A549 (cell line): ENCODE measurements at regions not wholly inside any gene's neighbourhood (a gene's known extent, or its start where the extent isn't known, plus 50 kb on each side); places are given as distances from the start of the nearest gene placed in this dataset.

ENCODE experiments used
- ATAC-seq, 2 experiments: fragments of 200-7000 bp in 1 of 2; fragments of >200 bp in 1 of 2; cut with Nextera tagmentation in 1 of 2; cut with Tn5 transposase in 1 of 2; 3 replicates each; pipeline versions ENCODE4 v1.8.0 to v1.9.1; 2018 to 2020; ENCODE audit warnings: mild to moderate bottlenecking in 1 of 2, moderate library complexity in 1 of 2
- CTCF ChIA-PET: fragments of 300-600 bp; sonication (Branson Sonifier 250); formaldehyde crosslinking; extraction: SDS; loops from one replicate; lab custom pipeline; 2021; ENCODE audit warnings: antibody characterized with exemption, inconsistent platforms; lab: Yijun Ruan, JAX
- POLR2A ChIA-PET: fragments of 350-600 bp; formaldehyde crosslinking; extraction: SDS; loops from one replicate; lab custom pipeline; 2021; ENCODE audit warnings: antibody characterized with exemption, inconsistent platforms; lab: Yijun Ruan, JAX
- DNase-seq, 2 experiments: peaks; one replicate each; pipeline versions ENCODE4 v3.0.0 to v3.0.0-alpha.2; 2011 to 2016; ENCODE audit warnings: low read depth in 1 of 2, low spot score in 1 of 2
- FAIRE-seq: peaks from 2 replicates; lab custom pipeline; 2011; peaks lifted over from hg19 to GRCh38; lab: Jason Lieb, UNC
- H3K27ac ChIP-seq, 2 experiments: fragments of >200 bp; sonication (Bioruptor Twin); formaldehyde crosslinking; 3 replicates each; pipeline ENCODE4 v1.5.1; 2016 to 2017
- H3K4me1 ChIP-seq: fragments of >200 bp; sonication (Bioruptor Twin); formaldehyde crosslinking; 3 replicates; pipeline ENCODE4 v1.6.1; 2016
- H3K4me2 ChIP-seq: fragments of >200 bp; sonication (Bioruptor Twin); formaldehyde crosslinking; 3 replicates; pipeline ENCODE4 v1.6.1; 2016
- H3K4me3 ChIP-seq: fragments of >200 bp; sonication (Bioruptor Twin); formaldehyde crosslinking; 3 replicates; pipeline ENCODE4 v1.5.1; 2016
- H3K9me3 ChIP-seq: fragments of >200 bp; sonication (Bioruptor Twin); formaldehyde crosslinking; 3 replicates; pipeline ENCODE4 v1.6.1; 2016
- CBX8 ChIP-seq: fragments of 200-600 bp; sonication (generic); IDR thresholded peaks from 2 replicates; pipeline ENCODE4 v1.6.1; 2016
- CHD2 ChIP-seq: fragments of 150-350 bp; IDR thresholded peaks from 2 replicates; pipeline ENCODE4 v1.6.1; 2014; ENCODE audit warnings: low read length; ENCODE audit not compliant: partially characterized antibody
- CHD4 ChIP-seq: fragments of 200-600 bp; sonication (generic); IDR thresholded peaks from 2 replicates; pipeline ENCODE4 v1.6.1; 2016; ENCODE audit warnings: antibody characterized with exemption, mild to moderate bottlenecking, borderline replicate concordance
- EHMT2 ChIP-seq: fragments of 200-600 bp; sonication (generic); IDR thresholded peaks from 2 replicates; pipeline ENCODE4 v1.6.1; 2016; ENCODE audit warnings: antibody characterized with exemption, low read depth, mild to moderate bottlenecking, moderate library complexity
- EP300 ChIP-seq, 2 experiments: fragments of >200 bp; sonication (Bioruptor Twin); formaldehyde crosslinking; IDR thresholded peaks; 2 replicates in 1 of 2; 3 replicates in 1 of 2; pipeline ENCODE4 v1.6.1; 2016 to 2017
- FOSL2 ChIP-seq, 2 experiments: fragments of 450-650 bp in 1 of 2; fragments of >200 bp in 1 of 2; sonication (Bioruptor Twin) in 1 of 2; formaldehyde crosslinking; IDR thresholded peaks; 2 replicates each; pipeline versions ENCODE4 v1.5.0 to v1.6.1; 2016 to 2020; ENCODE audit warnings: mild to moderate bottlenecking in 1 of 2, moderate library complexity in 1 of 2
- GATA3 ChIP-seq: IDR thresholded peaks from 2 replicates; pipeline ENCODE4 v1.6.1; 2012; ENCODE audit warnings: borderline replicate concordance
- HDAC2 ChIP-seq: fragments of 200-600 bp; sonication (generic); IDR thresholded peaks from 2 replicates; pipeline ENCODE4 v1.6.1; 2016
- HEYL ChIP-seq: fragments of 250-450 bp; sonication (Bioruptor Pico); IDR thresholded peaks from 2 replicates; pipeline ENCODE4 v1.8.0; 2021; ENCODE audit warnings: mild to moderate bottlenecking, moderate library complexity
- HOXB5 ChIP-seq: fragments of 250-450 bp; sonication (Bioruptor Pico); IDR thresholded peaks from 2 replicates; pipeline ENCODE4 v1.5.0; 2020; ENCODE audit warnings: mild to moderate bottlenecking, moderate library complexity
- JUN ChIP-seq, 2 experiments: fragments of >200 bp; sonication (Bioruptor Twin); formaldehyde crosslinking; IDR thresholded peaks; 2 replicates in 1 of 2; 3 replicates in 1 of 2; pipeline ENCODE4 v1.6.1; 2016 to 2017
- MAZ ChIP-seq: fragments of 150-350 bp; IDR thresholded peaks from 2 replicates; pipeline ENCODE4 v1.6.1; 2014; ENCODE audit warnings: antibody characterized with exemption, low read depth, low read length, borderline replicate concordance
- MYC ChIP-seq: IDR thresholded peaks from 2 replicates; pipeline ENCODE4 v1.6.1; 2012; ENCODE audit warnings: mild to moderate bottlenecking, inconsistent platforms, low read length, improper control_type of control experiment, borderline replicate concordance
- NPAS2 ChIP-seq: fragments of 250-450 bp; sonication (Bioruptor Pico); IDR thresholded peaks from 2 replicates; pipeline ENCODE4 v1.8.0; 2022; ENCODE audit warnings: mild to moderate bottlenecking, moderate library complexity, borderline replicate concordance
- NR3C1 ChIP-seq: fragments of >200 bp; sonication (Bioruptor Twin); formaldehyde crosslinking; IDR thresholded peaks from 3 replicates; pipeline ENCODE4 v1.6.1; 2017
- POLR2A ChIP-seq: IDR thresholded peaks from 2 replicates; pipeline ENCODE4 v1.6.1; 2012; ENCODE audit warnings: mild to moderate bottlenecking, low read length
- RFX5 ChIP-seq: fragments of 450-650 bp; IDR thresholded peaks from 2 replicates; pipeline ENCODE4 v1.7.1; 2014; ENCODE audit warnings: antibody characterized with exemption, mild to moderate bottlenecking, moderate library complexity
- TFCP2L1 ChIP-seq: fragments of 250-450 bp; sonication (Bioruptor Pico); IDR thresholded peaks from 2 replicates; pipeline ENCODE4 v1.5.0; 2021; ENCODE audit warnings: mild to moderate bottlenecking
- WGBS: methylation state at CpG from one replicate; pipeline ENCODE4 v1.1.6; 2017; ENCODE audit errors: missing lambda C conversion rate; 5-methylcytosine and 5-hydroxymethylcytosine counted together
- TF ChIP-seq, protein P1 (sequence below): fragments of 250-450 bp; sonication (Bioruptor Pico); IDR thresholded peaks from 2 replicates; pipeline ENCODE4 v1.5.0; 2021; ENCODE audit warnings: mild to moderate bottlenecking, moderate library complexity, borderline replicate concordance
- TF ChIP-seq, protein P2 (sequence below): fragments of >200 bp; sonication (Bioruptor Twin); formaldehyde crosslinking; IDR thresholded peaks from 2 replicates; pipeline ENCODE4 v1.6.1; 2016
- TF ChIP-seq, protein P3 (sequence below): IDR thresholded peaks from 2 replicates; pipeline ENCODE4 v1.6.1; 2012
- TF ChIP-seq, protein P4 (sequence below): fragments of 200-600 bp; sonication (generic); IDR thresholded peaks from 2 replicates; pipeline ENCODE4 v1.6.1; 2016; ENCODE audit warnings: antibody characterized with exemption, mild to moderate bottlenecking, moderate library complexity
- TF ChIP-seq, protein P5 (sequence below): fragments of 450-650 bp; IDR thresholded peaks from 2 replicates; pipeline ENCODE4 v1.6.1; 2014; ENCODE audit warnings: antibody characterized with exemption
- TF ChIP-seq, protein P6 (sequence below): IDR thresholded peaks from 2 replicates; pipeline ENCODE4 v1.6.1; 2012; ENCODE audit warnings: low read depth, borderline replicate concordance
- TF ChIP-seq, protein P7 (sequence below): IDR thresholded peaks from 2 replicates; pipeline ENCODE4 v1.6.1; 2012

DNA sequence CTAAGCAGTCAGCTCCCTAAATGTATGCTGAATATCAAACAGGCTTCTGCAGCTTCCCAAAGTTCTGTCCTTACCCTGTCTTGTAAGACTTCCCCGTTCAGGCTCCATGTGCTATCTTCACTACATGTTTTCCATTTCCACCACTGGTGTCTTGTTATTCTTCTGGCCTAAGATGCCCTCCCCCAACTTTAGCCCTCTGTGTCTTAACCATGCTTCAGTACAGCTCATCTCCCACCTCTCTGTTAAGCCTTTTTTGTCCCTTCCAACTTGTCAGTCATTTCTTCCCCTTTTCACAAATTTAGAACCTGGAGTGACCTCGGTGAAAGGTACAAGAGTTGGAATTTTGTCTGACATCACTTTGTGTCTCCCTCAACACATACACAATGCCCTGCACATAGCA lies 151.7 kb upstream of the TBL1XR1 start:
- no peak for DNase-seq
- H3K9me3 ChIP-seq, result no peaks in the 10 kb centered on the region
- H3K4me1 ChIP-seq, result peaks cover 32% of the 10 kb centered on the region
- H3K27ac ChIP-seq, result peak overlapping the region in 1 of 2 experiments; percentile 10; a peak in 2 of 6 replicates
- FAIRE-seq, result no peak
- TF ChIP-seq, protein P1, sequence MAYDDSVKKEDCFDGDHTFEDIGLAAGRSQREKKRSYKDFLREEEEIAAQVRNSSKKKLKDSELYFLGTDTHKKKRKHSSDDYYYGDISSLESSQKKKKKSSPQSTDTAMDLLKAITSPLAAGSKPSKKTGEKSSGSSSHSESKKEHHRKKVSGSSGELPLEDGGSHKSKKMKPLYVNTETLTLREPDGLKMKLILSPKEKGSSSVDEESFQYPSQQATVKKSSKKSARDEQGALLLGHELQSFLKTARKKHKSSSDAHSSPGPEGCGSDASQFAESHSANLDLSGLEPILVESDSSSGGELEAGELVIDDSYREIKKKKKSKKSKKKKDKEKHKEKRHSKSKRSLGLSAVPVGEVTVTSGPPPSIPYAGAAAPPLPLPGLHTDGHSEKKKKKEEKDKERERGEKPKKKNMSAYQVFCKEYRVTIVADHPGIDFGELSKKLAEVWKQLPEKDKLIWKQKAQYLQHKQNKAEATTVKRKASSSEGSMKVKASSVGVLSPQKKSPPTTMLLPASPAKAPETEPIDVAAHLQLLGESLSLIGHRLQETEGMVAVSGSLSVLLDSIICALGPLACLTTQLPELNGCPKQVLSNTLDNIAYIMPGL (CRISPR knock-in tag), result no peak
- TF ChIP-seq CHD4 (no peak), MYC (no peak), HOXB5 (CRISPR knock-in tag) (no peak), GATA3 (no peak), NPAS2 (no peak), RFX5 (no peak), JUN (IDR thresholded peaks at IDR 0.05) (no peak), FOSL2 (IDR thresholded peaks at IDR 0.05) (no peak), FOSL2 (CRISPR knock-in tag; IDR thresholded peaks at IDR 0.05) (no peak), TFCP2L1 (no peak), EP300 (IDR thresholded peaks at IDR 0.05) (no peak), NR3C1 (no peak), HEYL (CRISPR knock-in tag) (no peak), EHMT2 (no peak), POLR2A (no peak), CBX8 (no peak)
- TF ChIP-seq, protein P2, sequence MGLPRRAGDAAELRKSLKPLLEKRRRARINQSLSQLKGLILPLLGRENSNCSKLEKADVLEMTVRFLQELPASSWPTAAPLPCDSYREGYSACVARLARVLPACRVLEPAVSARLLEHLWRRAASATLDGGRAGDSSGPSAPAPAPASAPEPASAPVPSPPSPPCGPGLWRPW, result no peak
- TF ChIP-seq, protein P3, sequence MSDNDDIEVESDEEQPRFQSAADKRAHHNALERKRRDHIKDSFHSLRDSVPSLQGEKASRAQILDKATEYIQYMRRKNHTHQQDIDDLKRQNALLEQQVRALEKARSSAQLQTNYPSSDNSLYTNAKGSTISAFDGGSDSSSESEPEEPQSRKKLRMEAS, result no peak
- TF ChIP-seq, protein P4, sequence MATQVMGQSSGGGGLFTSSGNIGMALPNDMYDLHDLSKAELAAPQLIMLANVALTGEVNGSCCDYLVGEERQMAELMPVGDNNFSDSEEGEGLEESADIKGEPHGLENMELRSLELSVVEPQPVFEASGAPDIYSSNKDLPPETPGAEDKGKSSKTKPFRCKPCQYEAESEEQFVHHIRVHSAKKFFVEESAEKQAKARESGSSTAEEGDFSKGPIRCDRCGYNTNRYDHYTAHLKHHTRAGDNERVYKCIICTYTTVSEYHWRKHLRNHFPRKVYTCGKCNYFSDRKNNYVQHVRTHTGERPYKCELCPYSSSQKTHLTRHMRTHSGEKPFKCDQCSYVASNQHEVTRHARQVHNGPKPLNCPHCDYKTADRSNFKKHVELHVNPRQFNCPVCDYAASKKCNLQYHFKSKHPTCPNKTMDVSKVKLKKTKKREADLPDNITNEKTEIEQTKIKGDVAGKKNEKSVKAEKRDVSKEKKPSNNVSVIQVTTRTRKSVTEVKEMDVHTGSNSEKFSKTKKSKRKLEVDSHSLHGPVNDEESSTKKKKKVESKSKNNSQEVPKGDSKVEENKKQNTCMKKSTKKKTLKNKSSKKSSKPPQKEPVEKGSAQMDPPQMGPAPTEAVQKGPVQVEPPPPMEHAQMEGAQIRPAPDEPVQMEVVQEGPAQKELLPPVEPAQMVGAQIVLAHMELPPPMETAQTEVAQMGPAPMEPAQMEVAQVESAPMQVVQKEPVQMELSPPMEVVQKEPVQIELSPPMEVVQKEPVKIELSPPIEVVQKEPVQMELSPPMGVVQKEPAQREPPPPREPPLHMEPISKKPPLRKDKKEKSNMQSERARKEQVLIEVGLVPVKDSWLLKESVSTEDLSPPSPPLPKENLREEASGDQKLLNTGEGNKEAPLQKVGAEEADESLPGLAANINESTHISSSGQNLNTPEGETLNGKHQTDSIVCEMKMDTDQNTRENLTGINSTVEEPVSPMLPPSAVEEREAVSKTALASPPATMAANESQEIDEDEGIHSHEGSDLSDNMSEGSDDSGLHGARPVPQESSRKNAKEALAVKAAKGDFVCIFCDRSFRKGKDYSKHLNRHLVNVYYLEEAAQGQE, result no peak
- TF ChIP-seq, protein P5, sequence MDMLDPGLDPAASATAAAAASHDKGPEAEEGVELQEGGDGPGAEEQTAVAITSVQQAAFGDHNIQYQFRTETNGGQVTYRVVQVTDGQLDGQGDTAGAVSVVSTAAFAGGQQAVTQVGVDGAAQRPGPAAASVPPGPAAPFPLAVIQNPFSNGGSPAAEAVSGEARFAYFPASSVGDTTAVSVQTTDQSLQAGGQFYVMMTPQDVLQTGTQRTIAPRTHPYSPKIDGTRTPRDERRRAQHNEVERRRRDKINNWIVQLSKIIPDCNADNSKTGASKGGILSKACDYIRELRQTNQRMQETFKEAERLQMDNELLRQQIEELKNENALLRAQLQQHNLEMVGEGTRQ, result no peak
- TF ChIP-seq, all 56 proteins: peak for 0
- ATAC-seq, result no peak
- Histone ChIP-seq H3K4me2 (no peak overlapping the region), H3K4me3 (no peak overlapping the region)
- POLR2A ChIA-PET, result no interaction called here
- WGBS, result 88% methylated on average over 2 of the region's 2 CpGs
- CTCF ChIA-PET, result no interaction called here

DNA sequence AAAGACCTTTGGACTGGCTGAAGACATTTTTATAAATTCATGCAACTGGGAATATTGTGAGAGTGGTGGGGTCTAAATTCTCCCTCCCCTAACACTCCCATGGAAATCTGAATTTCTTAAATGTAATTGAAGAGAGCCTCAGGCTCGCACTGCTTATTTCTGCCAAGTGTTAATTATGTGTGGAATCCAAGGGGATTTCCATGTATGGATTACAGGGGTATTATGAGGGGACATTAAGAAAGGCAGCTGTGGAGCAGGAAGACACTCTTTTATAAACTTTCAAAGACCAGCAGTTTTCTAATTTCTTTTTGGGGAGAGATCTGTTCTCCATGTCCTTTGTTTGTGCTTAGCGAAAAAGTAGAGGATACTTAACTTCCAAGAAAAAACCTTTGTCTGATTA lies 152.1 kb upstream of the TBL1XR1 start:
- no peak for ATAC-seq
- 81% methylated on average over 2 of the region's 2 CpGs for WGBS
- no peak for FAIRE-seq

More for the DNA sequence above, 152.1 kb upstream of the TBL1XR1 start:
- H3K9me3 ChIP-seq, result no peaks in the 10 kb centered on the region
- no peak overlapping the region for H3K4me3 ChIP-seq
- ChIA-PET CTCF (no interaction called here), POLR2A (no interaction called here)
- peak overlapping the region in 1 of 2 experiments; percentile 10; a peak in 2 of 6 replicates for H3K27ac ChIP-seq
- TF ChIP-seq MAZ (no peak), CHD2 (no peak), CBX8 (no peak), HEYL (CRISPR knock-in tag) (no peak), GATA3 (no peak), MYC (no peak), HDAC2 (no peak)
- TF ChIP-seq, protein P6, sequence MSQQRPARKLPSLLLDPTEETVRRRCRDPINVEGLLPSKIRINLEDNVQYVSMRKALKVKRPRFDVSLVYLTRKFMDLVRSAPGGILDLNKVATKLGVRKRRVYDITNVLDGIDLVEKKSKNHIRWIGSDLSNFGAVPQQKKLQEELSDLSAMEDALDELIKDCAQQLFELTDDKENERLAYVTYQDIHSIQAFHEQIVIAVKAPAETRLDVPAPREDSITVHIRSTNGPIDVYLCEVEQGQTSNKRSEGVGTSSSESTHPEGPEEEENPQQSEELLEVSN, result no peak
- TF ChIP-seq, protein P7, sequence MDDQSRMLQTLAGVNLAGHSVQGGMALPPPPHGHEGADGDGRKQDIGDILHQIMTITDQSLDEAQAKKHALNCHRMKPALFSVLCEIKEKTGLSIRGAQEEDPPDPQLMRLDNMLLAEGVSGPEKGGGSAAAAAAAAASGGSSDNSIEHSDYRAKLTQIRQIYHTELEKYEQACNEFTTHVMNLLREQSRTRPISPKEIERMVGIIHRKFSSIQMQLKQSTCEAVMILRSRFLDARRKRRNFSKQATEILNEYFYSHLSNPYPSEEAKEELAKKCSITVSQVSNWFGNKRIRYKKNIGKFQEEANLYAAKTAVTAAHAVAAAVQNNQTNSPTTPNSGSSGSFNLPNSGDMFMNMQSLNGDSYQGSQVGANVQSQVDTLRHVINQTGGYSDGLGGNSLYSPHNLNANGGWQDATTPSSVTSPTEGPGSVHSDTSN, result no peak
- TF ChIP-seq, protein P5, result no peak
- no peak for DNase-seq
- no peak overlapping the region for H3K4me2 ChIP-seq
- H3K4me1 ChIP-seq, result peaks cover 32% of the 10 kb centered on the region
